ENCODE measurements at regions not wholly inside any gene's neighbourhood (a gene's known extent, or its start where the extent isn't known, plus 50 kb on each side); places are given as distances from the start of the nearest gene placed in this dataset.

DNA sequence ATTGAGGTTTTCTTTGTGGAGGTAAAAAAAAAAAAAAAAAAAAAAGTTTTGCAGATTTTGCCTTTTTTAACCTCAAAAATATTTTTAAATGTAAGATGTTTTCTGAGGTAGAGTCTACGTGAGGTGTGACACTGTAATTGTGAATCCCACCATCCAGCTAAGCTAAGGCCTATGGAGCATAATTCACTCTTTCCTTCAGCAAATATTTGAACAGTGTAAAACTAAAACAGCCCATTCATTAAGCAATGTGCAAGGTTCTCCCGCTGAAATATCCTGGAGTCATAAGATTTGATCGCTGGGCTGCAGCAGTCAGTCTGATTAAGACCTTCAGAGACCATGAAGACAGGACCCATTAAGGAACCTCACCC lies 105.1 kb downstream of the HNRNPLL start:
- H3K4me3 ChIP-seq = no peak overlapping the region
- peaks cover 4% of the 10 kb centered on the region for H3K9me3 ChIP-seq
- TF ChIP-seq CTCF (IDR thresholded peaks at IDR 0.05) = no peak
- no peak overlapping the region for H3K27ac ChIP-seq
- H3K36me3 ChIP-seq = no peaks in the 10 kb centered on the region
- H3K27me3 ChIP-seq (replicated peaks; ENCODE audit: insufficient read depth) = no peaks in the 10 kb centered on the region
- peaks cover 3 to 27% of the 10 kb centered on the region in 2 donors for H3K4me1 ChIP-seq (ENCODE audit: control insufficient read depth in 1 of 2, low read depth in 2 of 2)
- no peak for ATAC-seq (ENCODE audit: insufficient number of reproducible peaks, low FRiP score, low read depth)
- DNase-seq (ENCODE audit: low spot score) = no peak

DNA sequence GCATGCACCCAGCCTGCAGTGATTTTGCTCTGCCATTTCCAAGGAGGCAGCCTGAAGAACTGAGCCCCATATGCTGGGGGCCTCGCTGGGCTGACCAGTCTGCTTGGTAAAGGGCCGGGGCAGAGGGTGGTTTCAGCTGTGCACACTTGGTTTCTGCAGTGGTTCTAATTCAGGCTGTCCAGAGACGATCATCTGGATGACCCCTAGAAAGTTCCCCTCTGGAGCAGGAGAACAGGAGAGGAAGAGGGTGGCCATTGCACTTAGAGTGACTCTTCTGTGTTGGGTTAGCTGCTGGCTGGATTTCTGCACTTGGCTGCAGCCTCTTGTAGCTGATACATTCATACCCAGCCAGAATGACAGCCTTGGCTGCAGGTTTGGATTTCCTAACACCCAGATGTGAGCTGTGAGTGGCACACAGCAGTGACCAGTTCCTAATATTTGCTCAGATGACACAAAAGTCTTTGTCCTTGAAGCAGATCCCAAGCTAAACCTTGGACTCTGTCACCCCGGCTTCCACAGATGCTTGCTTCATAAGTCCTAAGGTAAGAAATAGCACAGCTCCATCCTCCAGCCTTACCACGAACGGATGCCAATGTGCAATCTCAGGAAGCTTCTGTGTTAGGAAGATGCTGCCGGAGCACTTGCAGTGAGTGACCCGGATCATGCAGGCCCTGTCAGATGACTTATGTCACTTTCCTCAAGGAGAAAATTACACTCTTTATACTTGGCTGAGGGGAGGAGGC lies 105.6 kb downstream of the HNRNPLL start:
- Histone ChIP-seq H3K4me1 (ENCODE audit: control insufficient read depth in 1 of 2, low read depth in 2 of 2) (peaks cover 3 to 27% of the 10 kb centered on the region in 2 donors), H3K27ac (no peak overlapping the region), H3K27me3 (replicated peaks; ENCODE audit: insufficient read depth) (no peaks in the 10 kb centered on the region), H3K36me3 (no peaks in the 10 kb centered on the region), H3K4me3 (no peak overlapping the region), H3K9me3 (peaks cover 2% of the 10 kb centered on the region)
- no peak for ATAC-seq (ENCODE audit: insufficient number of reproducible peaks, low FRiP score, low read depth)
- DNase-seq (ENCODE audit: low spot score) = peak; percentile 46
- no peak for TF ChIP-seq CTCF (IDR thresholded peaks at IDR 0.05)

- H3K36me3 ChIP-seq = no peaks in the 10 kb centered on the region
- no peak for TF ChIP-seq CTCF (IDR thresholded peaks at IDR 0.05)
- H3K4me1 ChIP-seq (ENCODE audit: control insufficient read depth in 1 of 2, low read depth in 2 of 2) = peaks cover 3 to 27% of the 10 kb centered on the region in 2 donors
- no peak for DNase-seq (ENCODE audit: low spot score)
- H3K9me3 ChIP-seq = no peaks in the 10 kb centered on the region
- H3K4me3 ChIP-seq = no peak overlapping the region
- no peak for ATAC-seq (ENCODE audit: insufficient number of reproducible peaks, low FRiP score, low read depth)
- no peak overlapping the region for H3K27ac ChIP-seq
- no peaks in the 10 kb centered on the region for H3K27me3 ChIP-seq (replicated peaks; ENCODE audit: insufficient read depth)
Observed at GRCh38 chr2:38495880-38496279, 106.8 kb downstream of the HNRNPLL start.

DNA sequence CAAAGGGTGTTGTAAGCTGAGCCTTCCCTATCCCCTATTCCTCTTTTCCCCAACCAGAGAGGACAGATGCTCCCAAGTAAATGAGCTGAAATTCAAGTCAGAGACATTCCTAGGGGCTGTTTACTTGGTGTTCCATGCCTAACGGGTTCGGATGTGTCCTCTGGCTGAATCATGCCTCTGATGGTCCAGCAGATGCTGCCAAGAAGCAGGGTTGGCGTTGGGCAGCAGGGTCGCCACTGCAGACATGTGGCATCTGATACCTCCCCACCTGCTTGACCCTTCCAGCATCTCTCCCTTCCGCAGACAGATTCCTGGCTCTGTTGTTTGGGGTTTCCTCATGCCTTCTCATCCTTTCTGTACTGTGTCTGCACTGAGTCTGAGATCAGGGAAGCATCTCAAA lies 108.3 kb downstream of the HNRNPLL start:
- no peak for DNase-seq (ENCODE audit: low spot score)
- Histone ChIP-seq H3K4me3 (no peak overlapping the region), H3K27me3 (replicated peaks; ENCODE audit: insufficient read depth) (no peaks in the 10 kb centered on the region), H3K4me1 (ENCODE audit: control insufficient read depth in 1 of 2, low read depth in 2 of 2) (peaks cover 0 to 15% of the 10 kb centered on the region in 2 donors), H3K9me3 (no peaks in the 10 kb centered on the region), H3K27ac (no peak overlapping the region), H3K36me3 (no peaks in the 10 kb centered on the region)
- ATAC-seq (ENCODE audit: insufficient number of reproducible peaks, low FRiP score, low read depth) = no peak
- no peak for TF ChIP-seq CTCF (IDR thresholded peaks at IDR 0.05)

DNA sequence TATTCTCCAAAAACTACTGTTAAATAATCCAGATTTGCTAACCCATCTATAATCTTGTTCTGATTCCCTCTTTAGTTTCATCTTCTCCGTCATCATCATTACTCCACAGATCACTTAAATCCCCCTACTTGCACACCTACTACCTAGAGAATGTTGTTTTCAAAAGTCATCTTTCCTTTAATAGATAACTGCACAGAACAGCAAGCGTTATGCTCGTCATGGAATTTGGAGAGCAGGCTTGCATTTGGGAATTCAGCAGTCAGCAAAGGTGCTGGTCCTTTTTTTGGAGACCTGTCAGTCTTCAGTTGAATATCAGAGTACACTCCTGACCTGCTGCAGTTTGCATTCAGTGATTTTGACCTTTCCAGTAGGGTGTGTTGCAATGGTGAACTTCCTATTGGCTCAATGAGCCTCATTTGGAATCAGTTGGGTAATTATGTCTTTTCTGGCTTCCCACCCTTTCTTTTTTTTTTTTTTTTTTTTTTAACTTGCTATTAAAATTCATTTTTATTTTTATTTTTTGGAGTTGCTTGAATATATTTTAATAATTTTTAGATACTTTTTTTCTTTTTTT lies 110.6 kb downstream of the HNRNPLL start:
- peaks cover 0 to 5% of the 10 kb centered on the region in 2 donors for H3K4me1 ChIP-seq (ENCODE audit: control insufficient read depth in 1 of 2, low read depth in 2 of 2)
- no peaks in the 10 kb centered on the region for H3K27me3 ChIP-seq (replicated peaks; ENCODE audit: insufficient read depth)
- no peak for DNase-seq (ENCODE audit: low spot score)
- H3K36me3 ChIP-seq = no peaks in the 10 kb centered on the region
- ATAC-seq (ENCODE audit: insufficient number of reproducible peaks, low FRiP score, low read depth) = no peak
- no peak for TF ChIP-seq CTCF (IDR thresholded peaks at IDR 0.05)
- H3K4me3 ChIP-seq = no peak overlapping the region
- H3K27ac ChIP-seq = no peak overlapping the region
- H3K9me3 ChIP-seq = no peaks in the 10 kb centered on the region

All from thoracic aorta (tissue), 2 donors.